ENCODE measurements at regions not wholly inside any gene's neighbourhood (a gene's known extent, or its start where the extent isn't known, plus 50 kb on each side); places are given as distances from the start of the nearest gene placed in this dataset.

DNA sequence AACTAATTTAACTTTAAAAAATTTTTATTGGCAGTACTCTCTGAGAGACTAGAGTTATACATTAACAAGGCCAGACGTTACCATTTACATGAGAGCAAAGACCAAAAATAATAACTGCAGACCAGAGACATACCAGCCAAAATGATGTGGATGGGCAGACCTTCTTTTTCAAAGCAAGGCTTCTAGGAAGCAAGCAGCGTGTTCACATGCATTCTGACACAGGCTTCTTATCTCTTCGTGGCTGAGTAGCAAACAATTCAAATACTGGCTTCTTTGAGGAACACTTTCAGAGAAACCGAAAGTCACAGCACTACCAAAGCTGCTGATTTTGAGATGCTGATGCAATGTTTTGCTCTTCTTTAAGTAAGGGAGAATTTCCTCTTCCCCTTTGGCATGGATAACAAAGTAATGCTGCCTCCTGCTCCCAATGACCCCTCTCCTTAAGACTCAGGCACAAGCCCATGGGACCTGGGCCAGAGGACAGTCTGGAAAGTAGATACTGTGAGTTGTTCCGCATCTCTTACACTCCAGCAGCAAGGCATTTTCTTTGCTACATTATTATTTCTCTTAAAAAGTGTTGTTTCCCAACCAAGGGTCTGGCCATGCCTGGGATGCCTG lies 181.9 kb downstream of the MREG start:
- no peak for TF ChIP-seq CTCF (IDR thresholded peaks at IDR 0.05; ENCODE audit: low read depth, low read length, missing input control)
- TF ChIP-seq, protein P1, sequence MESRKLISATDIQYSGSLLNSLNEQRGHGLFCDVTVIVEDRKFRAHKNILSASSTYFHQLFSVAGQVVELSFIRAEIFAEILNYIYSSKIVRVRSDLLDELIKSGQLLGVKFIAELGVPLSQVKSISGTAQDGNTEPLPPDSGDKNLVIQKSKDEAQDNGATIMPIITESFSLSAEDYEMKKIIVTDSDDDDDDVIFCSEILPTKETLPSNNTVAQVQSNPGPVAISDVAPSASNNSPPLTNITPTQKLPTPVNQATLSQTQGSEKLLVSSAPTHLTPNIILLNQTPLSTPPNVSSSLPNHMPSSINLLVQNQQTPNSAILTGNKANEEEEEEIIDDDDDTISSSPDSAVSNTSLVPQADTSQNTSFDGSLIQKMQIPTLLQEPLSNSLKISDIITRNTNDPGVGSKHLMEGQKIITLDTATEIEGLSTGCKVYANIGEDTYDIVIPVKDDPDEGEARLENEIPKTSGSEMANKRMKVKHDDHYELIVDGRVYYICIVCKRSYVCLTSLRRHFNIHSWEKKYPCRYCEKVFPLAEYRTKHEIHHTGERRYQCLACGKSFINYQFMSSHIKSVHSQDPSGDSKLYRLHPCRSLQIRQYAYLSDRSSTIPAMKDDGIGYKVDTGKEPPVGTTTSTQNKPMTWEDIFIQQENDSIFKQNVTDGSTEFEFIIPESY (IDR thresholded peaks at IDR 0.05), result no peak
- TF ChIP-seq, protein P2, sequence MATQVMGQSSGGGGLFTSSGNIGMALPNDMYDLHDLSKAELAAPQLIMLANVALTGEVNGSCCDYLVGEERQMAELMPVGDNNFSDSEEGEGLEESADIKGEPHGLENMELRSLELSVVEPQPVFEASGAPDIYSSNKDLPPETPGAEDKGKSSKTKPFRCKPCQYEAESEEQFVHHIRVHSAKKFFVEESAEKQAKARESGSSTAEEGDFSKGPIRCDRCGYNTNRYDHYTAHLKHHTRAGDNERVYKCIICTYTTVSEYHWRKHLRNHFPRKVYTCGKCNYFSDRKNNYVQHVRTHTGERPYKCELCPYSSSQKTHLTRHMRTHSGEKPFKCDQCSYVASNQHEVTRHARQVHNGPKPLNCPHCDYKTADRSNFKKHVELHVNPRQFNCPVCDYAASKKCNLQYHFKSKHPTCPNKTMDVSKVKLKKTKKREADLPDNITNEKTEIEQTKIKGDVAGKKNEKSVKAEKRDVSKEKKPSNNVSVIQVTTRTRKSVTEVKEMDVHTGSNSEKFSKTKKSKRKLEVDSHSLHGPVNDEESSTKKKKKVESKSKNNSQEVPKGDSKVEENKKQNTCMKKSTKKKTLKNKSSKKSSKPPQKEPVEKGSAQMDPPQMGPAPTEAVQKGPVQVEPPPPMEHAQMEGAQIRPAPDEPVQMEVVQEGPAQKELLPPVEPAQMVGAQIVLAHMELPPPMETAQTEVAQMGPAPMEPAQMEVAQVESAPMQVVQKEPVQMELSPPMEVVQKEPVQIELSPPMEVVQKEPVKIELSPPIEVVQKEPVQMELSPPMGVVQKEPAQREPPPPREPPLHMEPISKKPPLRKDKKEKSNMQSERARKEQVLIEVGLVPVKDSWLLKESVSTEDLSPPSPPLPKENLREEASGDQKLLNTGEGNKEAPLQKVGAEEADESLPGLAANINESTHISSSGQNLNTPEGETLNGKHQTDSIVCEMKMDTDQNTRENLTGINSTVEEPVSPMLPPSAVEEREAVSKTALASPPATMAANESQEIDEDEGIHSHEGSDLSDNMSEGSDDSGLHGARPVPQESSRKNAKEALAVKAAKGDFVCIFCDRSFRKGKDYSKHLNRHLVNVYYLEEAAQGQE (IDR thresholded peaks at IDR 0.05), result no peak
- TF ChIP-seq EGR1 (IDR thresholded peaks at IDR 0.05; ENCODE audit: low read depth in 2 of 2), result no peak
- TF ChIP-seq YY1 (IDR thresholded peaks at IDR 0.05), result no peak
- no peak for TF ChIP-seq RAD21 (IDR thresholded peaks at IDR 0.05)
- TF ChIP-seq, protein P3, sequence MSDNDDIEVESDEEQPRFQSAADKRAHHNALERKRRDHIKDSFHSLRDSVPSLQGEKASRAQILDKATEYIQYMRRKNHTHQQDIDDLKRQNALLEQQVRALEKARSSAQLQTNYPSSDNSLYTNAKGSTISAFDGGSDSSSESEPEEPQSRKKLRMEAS (IDR thresholded peaks at IDR 0.05), result no peak
- no peak for TF ChIP-seq NR2F2 (IDR thresholded peaks at IDR 0.05)
- no peak for TF ChIP-seq TAF1 (conservative IDR thresholded peaks at IDR 0.05)
- TF ChIP-seq SP1 (IDR thresholded peaks at IDR 0.05), result no peak

Data from liver (tissue), 3 donors.